CD14-positive monocyte (primary cell): ENCODE measurements at regions not wholly inside any gene's neighbourhood (a gene's known extent, or its start where the extent isn't known, plus 50 kb on each side); places are given as distances from the start of the nearest gene placed in this dataset.

Source experiments
- DNase-seq, 3 donors: peaks; one replicate each; pipeline ENCODE4 v3.0.0-alpha.2; 2011 to 2022
- H2AFZ ChIP-seq: 2 replicates; pipeline ENCODE4 v1.6.0; 2012; ENCODE audit warnings: mild to moderate bottlenecking, low read depth, low read length, inconsistent platforms; ENCODE audit not compliant: insufficient read depth, poor library complexity, severe bottlenecking
- H3K27ac ChIP-seq, 2 donors: 1 replicate in 1 of 2; 2 replicates in 1 of 2; pipeline ENCODE4 v1.5.1; 2012 to 2013; ENCODE audit warnings: low read length in 2 of 2, control low read depth in 1 of 2, inconsistent platforms in 1 of 2, low read depth in 1 of 2, mild to moderate bottlenecking in 1 of 2
- H3K27me3 ChIP-seq, 2 donors: one replicate each; pipeline versions ENCODE4 v1.6.0 to v1.6.1; 2011 to 2013; ENCODE audit warnings: low read length in 2 of 2; ENCODE audit not compliant: control insufficient read depth in 2 of 2, insufficient read depth in 2 of 2
- H3K36me3 ChIP-seq, 2 donors: replicated peaks in 1 of 2; 1 replicate in 1 of 2; 2 replicates in 1 of 2; pipeline versions ENCODE4 v1.5.1 to v1.6.1; 2012 to 2013; ENCODE audit warnings: low read length in 2 of 2, control low read depth in 1 of 2, inconsistent platforms in 1 of 2, mild to moderate bottlenecking in 1 of 2; ENCODE audit not compliant: insufficient read depth in 2 of 2, control insufficient read depth in 1 of 2
- H3K4me1 ChIP-seq, 2 donors: 1 replicate in 1 of 2; 2 replicates in 1 of 2; pipeline versions ENCODE4 v1.5.1 to v1.6.1; 2012 to 2013; ENCODE audit warnings: low read length in 2 of 2, control low read depth in 1 of 2, inconsistent platforms in 1 of 2, mild to moderate bottlenecking in 1 of 2, moderate library complexity in 1 of 2; ENCODE audit not compliant: insufficient read depth in 2 of 2, control insufficient read depth in 1 of 2
- H3K4me2 ChIP-seq: replicated peaks from 2 replicates; pipeline ENCODE3; 2012; ENCODE audit warnings: low read length, moderate library complexity, mild to moderate bottlenecking; ENCODE audit not compliant: poor library complexity, severe bottlenecking; ENCODE audit errors: extremely low read depth
- H3K4me3 ChIP-seq, 3 experiments: fragments of 200-600 bp in 1 of 3; sonication (generic) in 1 of 3; replicated peaks in 1 of 3; 1 replicate in 2 of 3; 2 replicates in 1 of 3; pipeline ENCODE4 v1.5.1; 2011 to 2013; ENCODE audit warnings: low read length in 3 of 3, mild to moderate bottlenecking in 3 of 3, control low read depth in 2 of 3, low read depth in 2 of 3, inconsistent platforms in 1 of 3, moderate library complexity in 1 of 3
- H3K79me2 ChIP-seq: 2 replicates; pipeline ENCODE4 v1.6.0; 2012; ENCODE audit warnings: mild to moderate bottlenecking, control low read depth, inconsistent platforms, low read length, moderate library complexity; ENCODE audit not compliant: insufficient read depth
- H3K9ac ChIP-seq: 2 replicates; pipeline ENCODE4 v1.6.0; 2017; ENCODE audit warnings: low read length, mild to moderate bottlenecking; ENCODE audit not compliant: insufficient read depth, poor library complexity, severe bottlenecking
- H3K9me3 ChIP-seq, 2 donors: replicated peaks in 1 of 2; 1 replicate in 1 of 2; 2 replicates in 1 of 2; pipeline versions ENCODE4 v1.5.1 to v1.6.1; 2012 to 2013; ENCODE audit warnings: low read length in 2 of 2, control low read depth in 1 of 2; ENCODE audit not compliant: control insufficient read depth in 1 of 2, insufficient read depth in 1 of 2
- H4K20me1 ChIP-seq: 2 replicates; pipeline ENCODE4 v1.6.0; 2012; ENCODE audit warnings: mild to moderate bottlenecking, low read length, control low read depth, moderate library complexity; ENCODE audit not compliant: insufficient read depth
- H3K27ac Mint-ChIP-seq, 7 donors: one replicate each; pipeline ENCODE4 v1.8.0; 2020; ENCODE audit warnings: mild to moderate bottlenecking in 7 of 7, mixed read lengths in 7 of 7, moderate library complexity in 6 of 7, inconsistent platforms in 2 of 7
- H3K27me3 Mint-ChIP-seq, 3 donors: one replicate each; pipeline ENCODE4 v1.8.0; 2021 to 2022; ENCODE audit warnings: low read depth in 3 of 3, mild to moderate bottlenecking in 3 of 3, mixed read lengths in 3 of 3, moderate library complexity in 3 of 3, inconsistent platforms in 1 of 3
- H3K36me3 Mint-ChIP-seq, 2 donors: one replicate each; pipeline ENCODE4 v1.8.0; 2020; ENCODE audit warnings: mixed read lengths in 2 of 2, inconsistent platforms in 1 of 2, mild to moderate bottlenecking in 1 of 2
- H3K4me1 Mint-ChIP-seq: one replicate; pipeline ENCODE4 v1.8.0; 2020; ENCODE audit warnings: mild to moderate bottlenecking, mixed read lengths
- H3K4me3 Mint-ChIP-seq, 2 donors: one replicate each; pipeline ENCODE4 v1.8.0; 2020; ENCODE audit warnings: mild to moderate bottlenecking in 2 of 2, mixed read lengths in 2 of 2, moderate library complexity in 1 of 2
- H3K9me3 Mint-ChIP-seq, 7 donors: one replicate each; pipeline ENCODE4 v1.8.0; 2020 to 2022; ENCODE audit warnings: mixed read lengths in 7 of 7, mild to moderate bottlenecking in 6 of 7, moderate library complexity in 6 of 7, inconsistent platforms in 2 of 7
- WGBS: methylation state at CpG from one replicate; pipeline ENCODE4 v1.1.5; 2013; ENCODE audit warnings: missing lambda C conversion rate; ENCODE audit not compliant: insufficient coverage; 5-methylcytosine and 5-hydroxymethylcytosine counted together
- intact Hi-C, 2 donors: fragments of 100-400 bp; cut with micrococcal nuclease; formaldehyde crosslinking; loops; one replicate each; pipeline versions ENCODE4 v1.15.0 to v1.15.1; 2023
- TF ChIP-seq, protein P1 (sequence below): fragments of 200-600 bp; IDR thresholded peaks from one replicate; pipeline ENCODE4 v1.8.0; 2022; ENCODE audit warnings: antibody characterized with exemption, mild to moderate bottlenecking

GRCh38 chr1:214213136-214213535, 67.8 kb upstream of the SMYD2 start:
- no peaks in the 10 kb centered on the region for H3K79me2 ChIP-seq
- 100% methylated on average over 3 of the region's 4 CpGs for WGBS
- peaks cover 3 to 7% of the 10 kb centered on the region in 2 donors for H3K27me3 ChIP-seq
- no peaks in the 10 kb centered on the region for H4K20me1 ChIP-seq
- no peaks in the 10 kb centered on the region for H3K36me3 ChIP-seq
- intact Hi-C loops, result no loop called here
- peaks cover 6% of the 10 kb centered on the region for H3K4me1 Mint-ChIP-seq
- H3K9me3 Mint-ChIP-seq, result no peaks in the 10 kb centered on the region
- no peak for DNase-seq
- H3K4me3 Mint-ChIP-seq, result no peak overlapping the region
- H3K9me3 ChIP-seq, result no peaks in the 10 kb centered on the region
- H3K27me3 Mint-ChIP-seq, result peaks cover 4 to 13% (median 6%) of the 10 kb centered on the region in 3 donors
- no peak overlapping the region for H3K9ac ChIP-seq
- H3K4me2 ChIP-seq, result no peak overlapping the region
- H3K27ac Mint-ChIP-seq, result no peak overlapping the region
- no peaks in the 10 kb centered on the region for H3K4me1 ChIP-seq
- no peak overlapping the region for H3K4me3 ChIP-seq
- no peak overlapping the region for H2AFZ ChIP-seq
- H3K36me3 Mint-ChIP-seq, result no peaks in the 10 kb centered on the region
- H3K27ac ChIP-seq, result no peak overlapping the region
- TF ChIP-seq, protein P1, sequence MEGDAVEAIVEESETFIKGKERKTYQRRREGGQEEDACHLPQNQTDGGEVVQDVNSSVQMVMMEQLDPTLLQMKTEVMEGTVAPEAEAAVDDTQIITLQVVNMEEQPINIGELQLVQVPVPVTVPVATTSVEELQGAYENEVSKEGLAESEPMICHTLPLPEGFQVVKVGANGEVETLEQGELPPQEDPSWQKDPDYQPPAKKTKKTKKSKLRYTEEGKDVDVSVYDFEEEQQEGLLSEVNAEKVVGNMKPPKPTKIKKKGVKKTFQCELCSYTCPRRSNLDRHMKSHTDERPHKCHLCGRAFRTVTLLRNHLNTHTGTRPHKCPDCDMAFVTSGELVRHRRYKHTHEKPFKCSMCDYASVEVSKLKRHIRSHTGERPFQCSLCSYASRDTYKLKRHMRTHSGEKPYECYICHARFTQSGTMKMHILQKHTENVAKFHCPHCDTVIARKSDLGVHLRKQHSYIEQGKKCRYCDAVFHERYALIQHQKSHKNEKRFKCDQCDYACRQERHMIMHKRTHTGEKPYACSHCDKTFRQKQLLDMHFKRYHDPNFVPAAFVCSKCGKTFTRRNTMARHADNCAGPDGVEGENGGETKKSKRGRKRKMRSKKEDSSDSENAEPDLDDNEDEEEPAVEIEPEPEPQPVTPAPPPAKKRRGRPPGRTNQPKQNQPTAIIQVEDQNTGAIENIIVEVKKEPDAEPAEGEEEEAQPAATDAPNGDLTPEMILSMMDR, result no peak

DNA sequence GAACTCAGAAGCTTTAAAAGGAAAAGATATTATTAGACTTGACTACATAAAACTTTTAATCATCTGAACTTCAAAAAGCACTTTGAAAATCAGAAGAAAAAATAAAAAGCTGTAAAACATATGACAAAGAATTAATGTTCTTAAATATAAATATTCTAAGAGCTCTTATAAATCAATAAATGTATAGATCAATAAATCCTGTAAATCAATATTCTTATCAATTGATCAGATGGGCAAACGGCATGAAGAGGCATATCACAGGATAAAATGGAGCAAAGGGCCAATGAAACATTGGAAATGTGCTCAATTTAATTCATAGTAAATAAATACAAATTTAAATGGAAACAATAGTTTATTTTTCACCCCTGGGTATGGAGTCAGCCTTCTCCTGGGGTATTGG, 66.1 kb upstream of the SMYD2 start:
- Histone ChIP-seq H3K79me2 (no peaks in the 10 kb centered on the region), H3K4me1 (no peaks in the 10 kb centered on the region), H3K4me2 (no peak overlapping the region), H3K27me3 (peaks cover 11 to 12% of the 10 kb centered on the region in 2 donors), H3K9ac (no peak overlapping the region), H3K4me3 (no peak overlapping the region), H3K27ac (no peak overlapping the region), H3K36me3 (no peaks in the 10 kb centered on the region), H3K9me3 (no peaks in the 10 kb centered on the region), H2AFZ (no peak overlapping the region), H4K20me1 (no peaks in the 10 kb centered on the region)
- intact Hi-C loops, result no loop called here
- Mint-ChIP-seq H3K9me3 (no peaks in the 10 kb centered on the region), H3K4me3 (no peak overlapping the region), H3K36me3 (no peaks in the 10 kb centered on the region), H3K27me3 (peaks cover 4 to 22% (median 8%) of the 10 kb centered on the region in 3 donors), H3K4me1 (peaks cover 6% of the 10 kb centered on the region), H3K27ac (no peak overlapping the region)
- no peak for DNase-seq
- TF ChIP-seq, protein P1, result no peak
- WGBS, result no CpG with 5 or more reads among the region's 1 CpG
